CD14-positive monocyte (primary cell): ENCODE measurements at regions not wholly inside any gene's neighbourhood (a gene's known extent, or its start where the extent isn't known, plus 50 kb on each side); places are given as distances from the start of the nearest gene placed in this dataset.

Experiments used
- DNase-seq, 3 donors: peaks; one replicate each; pipeline ENCODE4 v3.0.0-alpha.2; 2011 to 2022
- H2AFZ ChIP-seq: 2 replicates; pipeline ENCODE4 v1.6.0; 2012; ENCODE audit warnings: mild to moderate bottlenecking, low read depth, low read length, inconsistent platforms; ENCODE audit not compliant: insufficient read depth, poor library complexity, severe bottlenecking
- H3K27ac ChIP-seq, 2 donors: 1 replicate in 1 of 2; 2 replicates in 1 of 2; pipeline ENCODE4 v1.5.1; 2012 to 2013; ENCODE audit warnings: low read length in 2 of 2, control low read depth in 1 of 2, inconsistent platforms in 1 of 2, low read depth in 1 of 2, mild to moderate bottlenecking in 1 of 2
- H3K27me3 ChIP-seq, 2 donors: one replicate each; pipeline versions ENCODE4 v1.6.0 to v1.6.1; 2011 to 2013; ENCODE audit warnings: low read length in 2 of 2; ENCODE audit not compliant: control insufficient read depth in 2 of 2, insufficient read depth in 2 of 2
- H3K36me3 ChIP-seq, 2 donors: replicated peaks in 1 of 2; 1 replicate in 1 of 2; 2 replicates in 1 of 2; pipeline versions ENCODE4 v1.5.1 to v1.6.1; 2012 to 2013; ENCODE audit warnings: low read length in 2 of 2, control low read depth in 1 of 2, inconsistent platforms in 1 of 2, mild to moderate bottlenecking in 1 of 2; ENCODE audit not compliant: insufficient read depth in 2 of 2, control insufficient read depth in 1 of 2
- H3K4me1 ChIP-seq, 2 donors: 1 replicate in 1 of 2; 2 replicates in 1 of 2; pipeline versions ENCODE4 v1.5.1 to v1.6.1; 2012 to 2013; ENCODE audit warnings: low read length in 2 of 2, control low read depth in 1 of 2, inconsistent platforms in 1 of 2, mild to moderate bottlenecking in 1 of 2, moderate library complexity in 1 of 2; ENCODE audit not compliant: insufficient read depth in 2 of 2, control insufficient read depth in 1 of 2
- H3K4me2 ChIP-seq: replicated peaks from 2 replicates; pipeline ENCODE3; 2012; ENCODE audit warnings: low read length, moderate library complexity, mild to moderate bottlenecking; ENCODE audit not compliant: poor library complexity, severe bottlenecking; ENCODE audit errors: extremely low read depth
- H3K4me3 ChIP-seq, 3 experiments: fragments of 200-600 bp in 1 of 3; sonication (generic) in 1 of 3; replicated peaks in 1 of 3; 1 replicate in 2 of 3; 2 replicates in 1 of 3; pipeline ENCODE4 v1.5.1; 2011 to 2013; ENCODE audit warnings: low read length in 3 of 3, mild to moderate bottlenecking in 3 of 3, control low read depth in 2 of 3, low read depth in 2 of 3, inconsistent platforms in 1 of 3, moderate library complexity in 1 of 3
- H3K79me2 ChIP-seq: 2 replicates; pipeline ENCODE4 v1.6.0; 2012; ENCODE audit warnings: mild to moderate bottlenecking, control low read depth, inconsistent platforms, low read length, moderate library complexity; ENCODE audit not compliant: insufficient read depth
- H3K9ac ChIP-seq: 2 replicates; pipeline ENCODE4 v1.6.0; 2017; ENCODE audit warnings: low read length, mild to moderate bottlenecking; ENCODE audit not compliant: insufficient read depth, poor library complexity, severe bottlenecking
- H3K9me3 ChIP-seq, 2 donors: replicated peaks in 1 of 2; 1 replicate in 1 of 2; 2 replicates in 1 of 2; pipeline versions ENCODE4 v1.5.1 to v1.6.1; 2012 to 2013; ENCODE audit warnings: low read length in 2 of 2, control low read depth in 1 of 2; ENCODE audit not compliant: control insufficient read depth in 1 of 2, insufficient read depth in 1 of 2
- H4K20me1 ChIP-seq: 2 replicates; pipeline ENCODE4 v1.6.0; 2012; ENCODE audit warnings: mild to moderate bottlenecking, low read length, control low read depth, moderate library complexity; ENCODE audit not compliant: insufficient read depth
- H3K27ac Mint-ChIP-seq, 7 donors: one replicate each; pipeline ENCODE4 v1.8.0; 2020; ENCODE audit warnings: mild to moderate bottlenecking in 7 of 7, mixed read lengths in 7 of 7, moderate library complexity in 6 of 7, inconsistent platforms in 2 of 7
- H3K27me3 Mint-ChIP-seq, 3 donors: one replicate each; pipeline ENCODE4 v1.8.0; 2021 to 2022; ENCODE audit warnings: low read depth in 3 of 3, mild to moderate bottlenecking in 3 of 3, mixed read lengths in 3 of 3, moderate library complexity in 3 of 3, inconsistent platforms in 1 of 3
- H3K36me3 Mint-ChIP-seq, 2 donors: one replicate each; pipeline ENCODE4 v1.8.0; 2020; ENCODE audit warnings: mixed read lengths in 2 of 2, inconsistent platforms in 1 of 2, mild to moderate bottlenecking in 1 of 2
- H3K4me1 Mint-ChIP-seq: one replicate; pipeline ENCODE4 v1.8.0; 2020; ENCODE audit warnings: mild to moderate bottlenecking, mixed read lengths
- H3K4me3 Mint-ChIP-seq, 2 donors: one replicate each; pipeline ENCODE4 v1.8.0; 2020; ENCODE audit warnings: mild to moderate bottlenecking in 2 of 2, mixed read lengths in 2 of 2, moderate library complexity in 1 of 2
- H3K9me3 Mint-ChIP-seq, 7 donors: one replicate each; pipeline ENCODE4 v1.8.0; 2020 to 2022; ENCODE audit warnings: mixed read lengths in 7 of 7, mild to moderate bottlenecking in 6 of 7, moderate library complexity in 6 of 7, inconsistent platforms in 2 of 7
- WGBS: methylation state at CpG from one replicate; pipeline ENCODE4 v1.1.5; 2013; ENCODE audit warnings: missing lambda C conversion rate; ENCODE audit not compliant: insufficient coverage; 5-methylcytosine and 5-hydroxymethylcytosine counted together
- intact Hi-C, 2 donors: fragments of 100-400 bp; cut with micrococcal nuclease; formaldehyde crosslinking; loops; one replicate each; pipeline versions ENCODE4 v1.15.0 to v1.15.1; 2023
- TF ChIP-seq, protein P1 (sequence below): fragments of 200-600 bp; IDR thresholded peaks from one replicate; pipeline ENCODE4 v1.8.0; 2022; ENCODE audit warnings: antibody characterized with exemption, mild to moderate bottlenecking

DNA sequence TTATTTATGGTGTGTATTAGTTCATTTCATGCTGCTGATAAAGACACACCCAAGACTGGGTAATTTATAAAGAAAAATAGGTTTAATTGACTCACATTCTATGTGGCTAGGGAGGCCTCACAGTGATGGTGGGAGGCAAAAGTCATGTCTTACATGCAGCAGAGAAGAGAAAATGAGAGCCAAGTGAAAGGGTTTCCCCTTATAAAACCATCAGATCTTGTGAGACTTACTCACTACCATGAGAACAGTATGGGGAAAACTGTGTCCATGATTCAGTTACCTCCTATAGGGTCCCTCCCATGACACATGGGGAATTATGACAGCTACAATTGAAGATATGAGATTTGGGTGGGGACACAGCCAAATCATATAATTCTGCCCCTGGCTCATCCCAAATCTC, 150.0 kb upstream of the AHI1 start:
- Histone ChIP-seq H3K9ac (no peak overlapping the region), H3K4me3 (no peak overlapping the region), H3K4me2 (no peak overlapping the region), H3K27me3 (no peaks in the 10 kb centered on the region), H3K36me3 (no peaks in the 10 kb centered on the region), H3K79me2 (no peaks in the 10 kb centered on the region), H3K27ac (no peak overlapping the region), H4K20me1 (no peaks in the 10 kb centered on the region), H3K9me3 (peaks cover 14 to 15% of the 10 kb centered on the region in 2 donors), H2AFZ (no peak overlapping the region), H3K4me1 (peaks cover 2 to 10% of the 10 kb centered on the region in 2 donors)
- Mint-ChIP-seq H3K27ac (no peak overlapping the region), H3K27me3 (no peaks in the 10 kb centered on the region), H3K4me3 (no peak overlapping the region), H3K4me1 (peaks cover 10% of the 10 kb centered on the region), H3K36me3 (no peaks in the 10 kb centered on the region), H3K9me3 (peaks cover 14 to 31% (median 26%) of the 10 kb centered on the region in 7 donors)
- intact Hi-C loops: no loop called here
- TF ChIP-seq, protein P1, sequence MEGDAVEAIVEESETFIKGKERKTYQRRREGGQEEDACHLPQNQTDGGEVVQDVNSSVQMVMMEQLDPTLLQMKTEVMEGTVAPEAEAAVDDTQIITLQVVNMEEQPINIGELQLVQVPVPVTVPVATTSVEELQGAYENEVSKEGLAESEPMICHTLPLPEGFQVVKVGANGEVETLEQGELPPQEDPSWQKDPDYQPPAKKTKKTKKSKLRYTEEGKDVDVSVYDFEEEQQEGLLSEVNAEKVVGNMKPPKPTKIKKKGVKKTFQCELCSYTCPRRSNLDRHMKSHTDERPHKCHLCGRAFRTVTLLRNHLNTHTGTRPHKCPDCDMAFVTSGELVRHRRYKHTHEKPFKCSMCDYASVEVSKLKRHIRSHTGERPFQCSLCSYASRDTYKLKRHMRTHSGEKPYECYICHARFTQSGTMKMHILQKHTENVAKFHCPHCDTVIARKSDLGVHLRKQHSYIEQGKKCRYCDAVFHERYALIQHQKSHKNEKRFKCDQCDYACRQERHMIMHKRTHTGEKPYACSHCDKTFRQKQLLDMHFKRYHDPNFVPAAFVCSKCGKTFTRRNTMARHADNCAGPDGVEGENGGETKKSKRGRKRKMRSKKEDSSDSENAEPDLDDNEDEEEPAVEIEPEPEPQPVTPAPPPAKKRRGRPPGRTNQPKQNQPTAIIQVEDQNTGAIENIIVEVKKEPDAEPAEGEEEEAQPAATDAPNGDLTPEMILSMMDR: no peak
- no peak for DNase-seq

DNA sequence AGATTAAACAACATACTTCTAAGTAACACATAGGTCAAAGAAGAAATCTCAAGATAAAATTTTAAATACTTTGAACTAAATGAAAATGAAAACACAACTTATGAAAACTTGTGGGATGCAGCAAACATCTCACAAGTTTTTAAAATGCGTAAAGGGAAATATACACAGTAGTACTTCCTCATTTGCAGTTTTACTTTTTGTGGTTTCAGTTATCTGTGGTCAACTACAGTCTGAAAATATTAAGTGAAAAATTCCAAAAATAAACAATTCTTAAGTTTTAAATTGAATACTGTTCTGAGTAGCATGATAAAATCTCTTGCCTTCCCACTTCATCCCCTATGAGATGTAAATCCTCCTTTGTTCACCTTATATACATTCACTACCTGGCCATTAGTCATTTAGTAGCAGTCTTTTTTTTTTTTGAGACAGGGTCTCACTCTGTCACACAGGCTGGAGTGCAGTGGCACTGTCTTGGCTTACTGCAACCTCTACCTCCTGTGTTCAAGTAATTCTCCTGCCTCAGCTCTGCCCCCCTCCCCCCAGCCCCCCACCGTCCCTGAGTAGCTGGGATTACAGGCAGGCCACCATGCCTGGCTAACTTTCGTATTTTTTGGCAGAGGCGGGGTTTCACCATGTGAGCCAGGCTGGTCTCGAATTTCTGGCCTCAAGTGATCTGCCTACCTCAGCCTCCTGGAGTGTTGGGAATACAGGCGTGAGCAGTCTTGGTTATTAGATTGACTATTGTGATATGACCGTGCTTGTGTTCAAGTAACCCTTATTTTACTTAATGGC, 154.6 kb upstream of the AHI1 start:
- Histone ChIP-seq H3K9me3 (peaks cover 19 to 20% of the 10 kb centered on the region in 2 donors), H3K4me3 (no peak overlapping the region), H3K36me3 (no peaks in the 10 kb centered on the region), H3K4me2 (peak overlapping the region; percentile 15), H3K27ac (no peak overlapping the region), H4K20me1 (no peaks in the 10 kb centered on the region), H3K27me3 (no peaks in the 10 kb centered on the region), H3K9ac (no peak overlapping the region), H3K79me2 (no peaks in the 10 kb centered on the region), H2AFZ (peak overlapping the region; percentile 6), H3K4me1 (peaks cover 2 to 10% of the 10 kb centered on the region in 2 donors)
- H3K9me3 Mint-ChIP-seq: peaks cover 17 to 40% (median 37%) of the 10 kb centered on the region in 7 donors
- WGBS: 80% methylated on average over 1 of the region's 7 CpGs
- H3K27ac Mint-ChIP-seq: no peak overlapping the region
- DNase-seq: peak in 1 of 3 donors; percentile 9
- TF ChIP-seq, protein P1: no peak
- no peak overlapping the region for H3K4me3 Mint-ChIP-seq
- peaks cover 11% of the 10 kb centered on the region for H3K4me1 Mint-ChIP-seq
- intact Hi-C loops: no loop called here
- H3K27me3 Mint-ChIP-seq: no peaks in the 10 kb centered on the region
- no peaks in the 10 kb centered on the region for H3K36me3 Mint-ChIP-seq
